Body of pancreas (tissue), 4 donors: ENCODE measurements at regions not wholly inside any gene's neighbourhood (a gene's known extent, or its start where the extent isn't known, plus 50 kb on each side); places are given as distances from the start of the nearest gene placed in this dataset.
"Not testable (repeated sequence)": the region's sequence is repeated elsewhere in the genome, so short reads cannot be mapped to it uniquely, and the experiment has no call there.

Source experiments
- ATAC-seq: fragments of 150-250 bp; one replicate; pipeline ENCODE4 v1.9.1; 2016
- DNase-seq, 4 donors: peaks; one replicate each; pipeline ENCODE4 v3.0.0-alpha.2; 2019
- H3K27ac ChIP-seq, 4 donors: fragments of 200-600 bp; sonication (generic); 1 replicate in 3 of 4; 2 replicates in 1 of 4; pipeline versions ENCODE4 v1.5.1 to v1.6.1; 2016 to 2019; ENCODE audit warnings: mild to moderate bottlenecking in 1 of 4, mixed read lengths in 1 of 4, moderate library complexity in 1 of 4
- H3K27me3 ChIP-seq, 2 donors: fragments of 200-600 bp; sonication (generic); one replicate each; pipeline ENCODE4 v1.6.0; 2016; ENCODE audit warnings: mild to moderate bottlenecking in 1 of 2
- H3K36me3 ChIP-seq, 2 donors: fragments of 200-600 bp; sonication (generic); replicated peaks in 1 of 2; 2 replicates each; pipeline ENCODE4 v1.5.1; 2016; ENCODE audit warnings: low read depth in 2 of 2; ENCODE audit not compliant: insufficient read depth in 1 of 2
- H3K4me1 ChIP-seq: fragments of 200-600 bp; sonication (generic); one replicate; pipeline ENCODE4 v1.6.0; 2016
- H3K4me3 ChIP-seq, 2 donors: fragments of 200-600 bp; sonication (generic); 1 replicate in 1 of 2; 2 replicates in 1 of 2; pipeline ENCODE4 v1.5.1; 2016 to 2019
- H3K9me3 ChIP-seq, 3 donors: fragments of 200-600 bp; sonication (generic); 1 replicate in 2 of 3; 2 replicates in 1 of 3; pipeline ENCODE4 v1.5.1; 2016
- CTCF ChIP-seq, 7 experiments: fragments of 450-650 bp in 4 of 7; fragments of 200-600 bp in 3 of 7; sonication (generic) in 3 of 7; IDR thresholded peaks; one replicate each; pipeline ENCODE4 v1.5.1; 2016 to 2019; ENCODE audit warnings: antibody characterized with exemption in 7 of 7
- POLR2A ChIP-seq, 3 donors: fragments of 450-650 bp; IDR thresholded peaks; one replicate each; pipeline ENCODE4 v1.6.1; 2016; ENCODE audit warnings: antibody characterized with exemption in 3 of 3, mild to moderate bottlenecking in 2 of 3
- WGBS, 2 donors: methylation state at CpG; one replicate each; pipeline ENCODE4 v1.1.5; 2017; 5-methylcytosine and 5-hydroxymethylcytosine counted together
- intact Hi-C: fragments of 100-400 bp; cut with DNase I; formaldehyde crosslinking; loops from one replicate; pipeline ENCODE4 v1.15.1; 2023

- Histone ChIP-seq H3K4me3 (no peak overlapping the region), H3K27ac (no peak overlapping the region), H3K36me3 (no peaks in the 10 kb centered on the region), H3K27me3 (no peaks in the 10 kb centered on the region), H3K9me3 (no peaks in the 10 kb centered on the region), H3K4me1 (no peaks in the 10 kb centered on the region)
- no peak for TF ChIP-seq CTCF (IDR thresholded peaks at IDR 0.05)
- no peak for TF ChIP-seq POLR2A (IDR thresholded peaks at IDR 0.05)
- 75 to 89% methylated on average over 1 of the region's 1 CpG for WGBS, 2 donors
- DNase-seq = no peak
- intact Hi-C loops = no loop called here
- no peak for ATAC-seq
Measured at GRCh38 chr2:53129851-53130250, 637.8 kb upstream of the CHAC2 start.

GRCh38 chr2:53127061-53127650, 640.4 kb upstream of the CHAC2 start:
- Histone ChIP-seq H3K27ac (no peak overlapping the region), H3K9me3 (no peaks in the 10 kb centered on the region), H3K36me3 (no peaks in the 10 kb centered on the region), H3K27me3 (no peaks in the 10 kb centered on the region), H3K4me1 (no peaks in the 10 kb centered on the region), H3K4me3 (no peak overlapping the region)
- intact Hi-C loops = no loop called here
- no peak for ATAC-seq
- peak in 2 of 4 donors; percentile 12 to 18 for DNase-seq
- no peak for TF ChIP-seq CTCF (IDR thresholded peaks at IDR 0.05)
- TF ChIP-seq POLR2A (IDR thresholded peaks at IDR 0.05) = no peak
- 65% methylated on average over 5 of the region's 5 CpGs for WGBS, 2 donors

GRCh38 chr2:53114991-53115390, 652.6 kb upstream of the CHAC2 start:
- WGBS, 2 donors = 85 to 95% methylated on average over 1 of the region's 1 CpG
- DNase-seq = no peak
- no peak for TF ChIP-seq POLR2A (IDR thresholded peaks at IDR 0.05)
- no peak for TF ChIP-seq CTCF (IDR thresholded peaks at IDR 0.05)
- H3K27ac ChIP-seq = no peak overlapping the region
- no peak overlapping the region for H3K4me3 ChIP-seq
- H3K9me3 ChIP-seq = no peaks in the 10 kb centered on the region
- ATAC-seq = no peak
- no peaks in the 10 kb centered on the region for H3K4me1 ChIP-seq
- H3K36me3 ChIP-seq = no peaks in the 10 kb centered on the region
- intact Hi-C loops = no loop called here
- H3K27me3 ChIP-seq = no peaks in the 10 kb centered on the region

- ATAC-seq (no peak), DNase-seq (no peak)
- no peaks in the 10 kb centered on the region for H3K27me3 ChIP-seq
- H3K4me3 ChIP-seq = no peak overlapping the region
- H3K4me1 ChIP-seq = no peaks in the 10 kb centered on the region
- no peak for TF ChIP-seq CTCF (IDR thresholded peaks at IDR 0.05)
- TF ChIP-seq POLR2A (IDR thresholded peaks at IDR 0.05) = no peak
- H3K36me3 ChIP-seq = no peaks in the 10 kb centered on the region
- no peak overlapping the region for H3K27ac ChIP-seq
- intact Hi-C loops = no loop called here
- WGBS, 2 donors = 90 to 94% methylated on average over 2 of the region's 2 CpGs
- H3K9me3 ChIP-seq = no peaks in the 10 kb centered on the region
Measured at GRCh38 chr2:53114582-53114981, 653.0 kb upstream of the CHAC2 start.

- ATAC-seq, H3K9me3 ChIP-seq, H3K4me3 ChIP-seq, H3K27me3 ChIP-seq, DNase-seq, intact Hi-C loops, H3K36me3 ChIP-seq, H3K4me1 ChIP-seq, H3K27ac ChIP-seq: not testable (repeated sequence)
- 72 to 86% methylated on average over 9 of the region's 9 CpGs for WGBS, 2 donors
Measured at GRCh38 chr2:53112408-53112807, 655.2 kb upstream of the CHAC2 start.
